ENCODE measurements at regions not wholly inside any gene's neighbourhood (a gene's known extent, or its start where the extent isn't known, plus 50 kb on each side); places are given as distances from the start of the nearest gene placed in this dataset.

DNA sequence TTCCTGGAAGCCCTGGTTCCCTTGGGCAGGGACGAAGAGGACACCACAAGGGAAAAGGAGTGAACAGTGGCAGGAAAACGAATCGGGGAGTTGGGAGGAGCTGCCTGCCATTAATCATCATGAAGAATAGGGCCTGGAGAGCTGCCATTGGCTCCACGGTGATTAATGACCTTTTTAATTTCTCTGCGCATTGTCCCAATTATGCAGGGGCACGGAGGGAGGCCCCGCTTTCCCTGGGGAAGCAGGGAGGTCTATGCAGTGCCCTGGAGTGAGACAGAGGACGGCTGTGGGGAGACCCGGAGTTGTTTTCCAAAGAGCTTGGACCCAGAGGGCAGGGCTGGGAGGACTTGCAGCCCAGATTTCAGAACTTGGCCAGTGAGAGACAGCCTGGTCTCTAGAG lies 338.9 kb upstream of the C16orf82 start:
- BruUV-seq (replicated peaks) = no TSS peak
- no peak for TF ChIP-seq CTCF (IDR thresholded peaks at IDR 0.05; ENCODE audit: unreplicated experiment)
- Mint-ChIP-seq H3K27ac (ENCODE audit: unreplicated experiment) (no peak overlapping the region), H3K9me3 (ENCODE audit: low read depth, unreplicated experiment) (peaks cover 9% of the 10 kb centered on the region), H3K27me3 (ENCODE audit: unreplicated experiment) (no peaks in the 10 kb centered on the region), H3K4me1 (ENCODE audit: low read depth, unreplicated experiment) (no peaks in the 10 kb centered on the region), H3K36me3 (ENCODE audit: insufficient read depth, unreplicated experiment) (no peaks in the 10 kb centered on the region), H3K4me3 (ENCODE audit: low read depth, unreplicated experiment) (no peak overlapping the region)
- no peak for DNase-seq
- intact Hi-C loops (cut with micrococcal nuclease; ENCODE audit: unreplicated experiment) = no loop called here
- CTCF ChIA-PET = interaction anchor here (0.7 kb wide), 1 partner anchor 129 kb away, joined by 4 read pairs; no protein-coding TSS in a partner anchor

GRCh38 chr16:26729951-26730541 lies 336.7 kb upstream of the C16orf82 start:
- intact Hi-C loops (cut with micrococcal nuclease; ENCODE audit: unreplicated experiment) = no loop called here
- DNase-seq = no peak
- Mint-ChIP-seq H3K4me3 (ENCODE audit: low read depth, unreplicated experiment) (no peak overlapping the region), H3K36me3 (ENCODE audit: insufficient read depth, unreplicated experiment) (no peaks in the 10 kb centered on the region), H3K27ac (ENCODE audit: unreplicated experiment) (no peak overlapping the region), H3K4me1 (ENCODE audit: low read depth, unreplicated experiment) (no peaks in the 10 kb centered on the region), H3K27me3 (ENCODE audit: unreplicated experiment) (no peaks in the 10 kb centered on the region), H3K9me3 (ENCODE audit: low read depth, unreplicated experiment) (peaks cover 11% of the 10 kb centered on the region)
- no TSS peak for BruUV-seq (replicated peaks)
- TF ChIP-seq CTCF (IDR thresholded peaks at IDR 0.05; ENCODE audit: unreplicated experiment) = no peak
- CTCF ChIA-PET = interaction anchor here (0.6 kb wide), 1 partner anchor 260 kb away, joined by 3 read pairs; no protein-coding TSS in a partner anchor

DNA sequence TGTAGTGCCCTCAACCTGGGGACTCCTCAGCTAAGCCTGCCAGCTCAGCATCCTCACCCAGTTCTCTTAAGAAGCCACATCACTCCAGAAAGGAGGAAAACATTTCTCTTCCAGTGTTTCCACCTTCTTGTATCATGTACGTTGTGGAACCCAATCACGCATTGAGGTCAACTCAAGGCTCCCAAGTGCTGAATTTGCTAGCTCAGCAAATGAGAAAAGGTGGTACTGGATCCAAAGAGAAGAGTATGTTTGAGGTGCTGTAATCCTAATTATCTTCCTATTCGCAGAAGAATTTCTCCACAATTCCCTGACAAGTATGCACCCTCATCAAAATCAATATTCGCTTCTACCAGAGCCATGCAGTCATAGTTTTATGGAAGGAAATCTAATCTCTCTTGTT lies 335.0 kb upstream of the C16orf82 start:
- no peak for DNase-seq
- no TSS peak for BruUV-seq (replicated peaks)
- TF ChIP-seq CTCF (IDR thresholded peaks at IDR 0.05; ENCODE audit: unreplicated experiment) = no peak
- no peaks in the 10 kb centered on the region for H3K36me3 Mint-ChIP-seq (ENCODE audit: insufficient read depth, unreplicated experiment)
- H3K27ac Mint-ChIP-seq (ENCODE audit: unreplicated experiment) = no peak overlapping the region
- intact Hi-C loops (cut with micrococcal nuclease; ENCODE audit: unreplicated experiment) = no loop called here
- H3K4me3 Mint-ChIP-seq (ENCODE audit: low read depth, unreplicated experiment) = no peak overlapping the region
- H3K4me1 Mint-ChIP-seq (ENCODE audit: low read depth, unreplicated experiment) = no peaks in the 10 kb centered on the region
- no peaks in the 10 kb centered on the region for H3K27me3 Mint-ChIP-seq (ENCODE audit: unreplicated experiment)
- peaks cover 18% of the 10 kb centered on the region for H3K9me3 Mint-ChIP-seq (ENCODE audit: low read depth, unreplicated experiment)
- CTCF ChIA-PET = no interaction called here

DNA sequence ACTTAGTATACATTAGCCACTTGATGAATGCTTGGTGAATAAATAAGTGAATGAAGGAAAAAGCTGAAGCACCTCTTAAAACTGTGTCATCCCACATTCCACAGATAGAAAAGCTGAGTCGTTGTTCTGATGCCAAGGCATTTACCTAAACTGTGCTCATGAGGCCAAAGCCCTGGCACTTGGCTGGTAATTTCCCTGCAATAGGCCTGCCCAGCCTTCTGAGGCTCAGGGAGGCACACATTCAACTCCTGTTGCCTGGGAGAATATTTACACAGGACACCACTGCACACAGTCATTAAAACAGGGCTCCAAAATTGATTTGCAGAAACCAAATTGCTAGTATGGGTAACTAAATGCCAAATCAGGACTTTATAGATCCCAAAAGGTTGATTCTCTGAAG lies 333.0 kb upstream of the C16orf82 start:
- Mint-ChIP-seq H3K4me3 (ENCODE audit: low read depth, unreplicated experiment) (no peak overlapping the region), H3K27ac (ENCODE audit: unreplicated experiment) (no peak overlapping the region), H3K9me3 (ENCODE audit: low read depth, unreplicated experiment) (peaks cover 22% of the 10 kb centered on the region), H3K27me3 (ENCODE audit: unreplicated experiment) (no peaks in the 10 kb centered on the region), H3K36me3 (ENCODE audit: insufficient read depth, unreplicated experiment) (no peaks in the 10 kb centered on the region), H3K4me1 (ENCODE audit: low read depth, unreplicated experiment) (no peaks in the 10 kb centered on the region)
- intact Hi-C loops (cut with micrococcal nuclease; ENCODE audit: unreplicated experiment) = no loop called here
- DNase-seq = no peak
- TF ChIP-seq CTCF (IDR thresholded peaks at IDR 0.05; ENCODE audit: unreplicated experiment) = no peak
- CTCF ChIA-PET = interaction anchor here (0.5 to 0.7 kb wide), 2 partner anchors 24 to 521 kb away, joined by 3 to 6 read pairs; no protein-coding TSS in a partner anchor
- BruUV-seq (replicated peaks) = no TSS peak

Measured in Calu3 (cell line).